ENCODE measurements at regions not wholly inside any gene's neighbourhood (a gene's known extent, or its start where the extent isn't known, plus 50 kb on each side); places are given as distances from the start of the nearest gene placed in this dataset.

DNA sequence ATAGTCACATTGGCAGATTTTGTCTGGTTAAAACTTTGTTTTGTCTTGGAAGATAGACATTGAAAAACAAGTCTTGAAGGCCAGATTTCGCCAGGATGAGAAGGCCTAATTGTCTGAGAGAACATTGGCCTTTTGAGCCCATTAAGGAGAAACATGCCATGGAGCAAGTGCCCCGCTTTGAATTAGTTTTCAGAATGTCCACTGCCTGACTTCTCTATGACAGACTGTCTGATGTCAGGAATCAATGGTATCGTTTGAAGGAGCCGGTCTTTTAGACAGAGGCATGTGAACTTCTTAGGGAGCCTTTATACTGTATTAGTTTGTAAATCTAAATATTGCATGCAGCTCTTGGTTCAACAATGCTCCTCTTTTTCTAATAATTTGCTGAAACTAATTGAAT, 155.9 kb downstream of the DLEU7 start:
- no peak for FAIRE-seq

DNA sequence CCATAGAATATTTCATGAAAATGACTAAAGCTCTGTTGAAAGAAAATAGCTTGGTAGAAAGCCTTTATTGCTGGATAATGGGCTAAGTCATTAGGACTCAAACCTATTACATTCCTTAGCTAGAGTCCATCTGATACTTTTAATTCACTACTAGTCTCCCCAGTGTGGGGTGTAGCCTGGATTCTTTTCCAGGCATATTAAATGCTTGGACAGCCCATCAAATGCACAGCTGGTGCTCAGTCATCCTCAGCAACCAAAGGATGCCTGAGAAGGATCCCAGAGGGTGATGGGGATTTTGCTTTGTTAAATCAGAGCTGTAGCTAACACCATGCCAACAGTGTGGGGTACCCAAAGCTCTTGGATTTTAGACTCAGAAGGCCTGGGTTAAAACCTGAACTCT, 153.5 kb downstream of the DLEU7 start:
- TF ChIP-seq, protein P1, sequence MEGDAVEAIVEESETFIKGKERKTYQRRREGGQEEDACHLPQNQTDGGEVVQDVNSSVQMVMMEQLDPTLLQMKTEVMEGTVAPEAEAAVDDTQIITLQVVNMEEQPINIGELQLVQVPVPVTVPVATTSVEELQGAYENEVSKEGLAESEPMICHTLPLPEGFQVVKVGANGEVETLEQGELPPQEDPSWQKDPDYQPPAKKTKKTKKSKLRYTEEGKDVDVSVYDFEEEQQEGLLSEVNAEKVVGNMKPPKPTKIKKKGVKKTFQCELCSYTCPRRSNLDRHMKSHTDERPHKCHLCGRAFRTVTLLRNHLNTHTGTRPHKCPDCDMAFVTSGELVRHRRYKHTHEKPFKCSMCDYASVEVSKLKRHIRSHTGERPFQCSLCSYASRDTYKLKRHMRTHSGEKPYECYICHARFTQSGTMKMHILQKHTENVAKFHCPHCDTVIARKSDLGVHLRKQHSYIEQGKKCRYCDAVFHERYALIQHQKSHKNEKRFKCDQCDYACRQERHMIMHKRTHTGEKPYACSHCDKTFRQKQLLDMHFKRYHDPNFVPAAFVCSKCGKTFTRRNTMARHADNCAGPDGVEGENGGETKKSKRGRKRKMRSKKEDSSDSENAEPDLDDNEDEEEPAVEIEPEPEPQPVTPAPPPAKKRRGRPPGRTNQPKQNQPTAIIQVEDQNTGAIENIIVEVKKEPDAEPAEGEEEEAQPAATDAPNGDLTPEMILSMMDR (IDR thresholded peaks at IDR 0.05; ENCODE audit: insufficient read depth, missing control alignments), result no peak
- DNase-seq (ENCODE audit: insufficient read length, low spot score) (no peak), FAIRE-seq (no peak)

More for the DNA sequence above, 155.9 kb downstream of the DLEU7 start:
- TF ChIP-seq, protein P1 (IDR thresholded peaks at IDR 0.05; ENCODE audit: insufficient read depth, missing control alignments), result no peak
- no peak for DNase-seq (ENCODE audit: insufficient read length, low spot score)

DNA sequence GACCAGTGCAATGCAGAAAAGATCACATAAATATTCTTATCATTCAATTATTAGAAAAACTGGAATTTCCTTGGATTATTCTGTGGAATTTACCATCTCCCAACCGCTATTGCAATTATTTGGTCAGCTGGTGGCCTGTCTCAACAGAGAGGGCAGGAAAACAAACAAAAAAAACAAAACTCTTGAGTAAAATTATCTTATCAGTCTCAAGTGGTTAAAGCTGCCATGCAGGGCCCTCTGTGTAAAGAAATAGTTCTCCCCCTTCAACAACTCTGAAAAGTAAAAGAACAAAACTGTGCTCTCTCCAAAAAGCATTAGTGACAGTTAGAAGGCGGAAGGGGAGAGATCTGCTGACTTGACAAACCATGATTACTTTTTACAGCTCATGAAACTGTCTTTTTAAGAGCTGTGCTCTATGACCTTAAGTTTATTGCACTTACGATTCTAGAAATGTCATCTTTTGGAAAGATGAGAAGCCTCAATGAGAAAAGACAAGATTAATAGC, 152.3 kb downstream of the DLEU7 start:
- TF ChIP-seq, protein P1 (IDR thresholded peaks at IDR 0.05; ENCODE audit: insufficient read depth, missing control alignments), result no peak
- FAIRE-seq (no peak), DNase-seq (ENCODE audit: insufficient read length, low spot score) (no peak)

DNA sequence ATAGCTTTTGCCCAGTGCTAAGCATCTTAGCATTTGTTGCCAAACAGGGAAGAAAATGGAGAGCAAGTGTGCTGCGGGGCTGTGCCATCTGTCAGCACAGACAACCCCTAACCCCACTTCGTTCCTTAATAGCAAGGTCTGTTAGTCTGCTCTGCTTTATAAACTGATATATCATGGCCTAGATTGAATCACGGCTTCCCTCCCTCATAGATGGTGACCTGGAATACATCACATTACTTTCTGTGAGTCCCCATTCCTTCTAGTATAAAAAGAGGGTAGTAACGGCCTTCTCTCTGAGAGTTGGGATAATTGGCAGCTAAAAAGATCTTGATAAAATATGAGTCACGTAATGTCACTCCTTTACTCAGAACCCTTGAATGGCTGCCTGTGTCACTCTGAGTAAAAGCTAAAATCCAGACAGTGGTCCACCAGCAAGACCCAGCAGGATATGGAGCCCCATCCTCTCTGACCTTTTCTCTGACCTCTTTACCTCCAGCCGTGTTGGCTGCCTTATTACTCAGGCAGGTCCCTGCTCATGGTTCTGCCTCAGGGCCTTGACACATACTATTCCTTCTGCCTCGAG, 151.7 kb downstream of the DLEU7 start:
- FAIRE-seq (peak; percentile 44), DNase-seq (ENCODE audit: insufficient read length, low spot score) (no peak)
- TF ChIP-seq, protein P1 (IDR thresholded peaks at IDR 0.05; ENCODE audit: insufficient read depth, missing control alignments), result no peak

DNA sequence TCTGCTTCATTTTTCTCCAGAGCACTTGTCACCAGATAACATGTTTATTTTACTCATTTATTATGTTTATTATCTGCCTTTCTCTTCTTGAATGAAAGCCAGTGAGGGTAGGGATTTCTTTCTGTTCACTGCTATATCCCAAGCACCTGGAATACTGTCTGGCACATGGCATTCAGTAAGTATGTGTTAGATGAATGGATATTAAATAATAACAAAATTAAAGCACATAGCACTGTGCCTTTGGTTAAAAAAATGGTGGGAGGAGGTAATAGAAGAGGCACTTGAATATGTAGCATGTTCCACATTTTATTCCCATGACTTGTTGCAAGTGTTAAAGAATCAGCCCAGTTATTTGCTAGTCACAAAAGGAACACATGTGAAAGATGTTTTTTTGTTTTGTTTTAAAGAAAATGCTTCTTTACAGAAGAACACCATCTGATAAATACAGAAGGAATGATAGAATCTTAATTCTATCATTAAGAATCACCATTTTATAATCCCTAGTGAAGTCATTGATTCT, 151.0 kb downstream of the DLEU7 start:
- FAIRE-seq (peak; percentile 51), DNase-seq (ENCODE audit: insufficient read length, low spot score) (no peak)
- TF ChIP-seq, protein P1 (IDR thresholded peaks at IDR 0.05; ENCODE audit: insufficient read depth, missing control alignments), result no peak

DNA sequence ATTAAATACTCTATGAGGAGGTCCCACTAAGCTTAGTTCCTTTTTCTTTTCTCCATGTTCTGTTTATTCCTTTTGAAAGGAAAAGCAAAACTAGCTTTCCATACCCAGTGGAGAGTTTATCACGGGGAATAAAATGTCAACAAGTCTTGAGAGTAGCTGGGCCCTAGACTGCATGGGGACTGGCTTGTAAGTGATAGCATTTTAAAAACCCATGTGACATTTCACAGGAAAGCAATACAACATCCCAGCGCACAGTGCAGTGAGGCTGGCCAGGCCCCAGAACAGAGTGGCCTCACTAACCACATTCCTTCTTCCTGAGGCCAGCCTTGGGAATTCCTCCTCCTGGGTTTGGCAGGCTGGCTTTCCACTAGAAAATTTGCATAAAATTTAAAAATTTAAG, 149.8 kb downstream of the DLEU7 start:
- FAIRE-seq (no peak), DNase-seq (ENCODE audit: insufficient read length, low spot score) (no peak)
- TF ChIP-seq, protein P1 (IDR thresholded peaks at IDR 0.05; ENCODE audit: insufficient read depth, missing control alignments), result no peak

Data from D721Med (cell line).